Endothelial cell of umbilical vein (primary cell): ENCODE measurements at regions not wholly inside any gene's neighbourhood (a gene's known extent, or its start where the extent isn't known, plus 50 kb on each side); places are given as distances from the start of the nearest gene placed in this dataset.

Source experiments
- BruUV-seq: library from RNA; stranded (reverse); fragments of 400-500 nt; replicated peaks from 2 replicates; lab custom pipeline; 2021; lab: Mats Ljungman, UMichigan
- CTCF ChIA-PET: fragments of 300-600, 350-600 bp; sonication (Branson Sonifier 250); formaldehyde crosslinking; loops from one replicate; lab custom pipeline; 2021; ENCODE audit warnings: antibody characterized with exemption, inconsistent platforms; lab: Charles Lee
- POLR2A ChIA-PET: fragments of 300-600, 350-600 bp; sonication (Branson Sonifier 250); formaldehyde crosslinking; loops from one replicate; lab custom pipeline; 2021; ENCODE audit warnings: antibody characterized with exemption, inconsistent platforms; lab: Charles Lee
- DNase-seq: peaks from one replicate; pipeline ENCODE4 v3.0.0-alpha.2; 2011; ENCODE audit warnings: low read depth, low spot score
- FAIRE-seq: peaks from 2 replicates; lab custom pipeline; 2011; peaks lifted over from hg19 to GRCh38; lab: Jason Lieb, UNC
- H2AFZ ChIP-seq: 2 replicates; pipeline ENCODE4 v1.6.0; 2012; ENCODE audit warnings: low read depth, low read length, control low read depth, inconsistent platforms
- H3K27ac ChIP-seq: 2 replicates; pipeline ENCODE4 v1.5.1; 2011; ENCODE audit warnings: low read depth, mild to moderate bottlenecking, control low read depth, low read length, moderate library complexity; ENCODE audit not compliant: insufficient read depth
- H3K27me3 ChIP-seq, 2 experiments: 2 replicates each; pipeline versions ENCODE4 v1.6.0 to v1.6.1; 2011; ENCODE audit warnings: low read length in 2 of 2, mixed read lengths in 1 of 2; ENCODE audit not compliant: control insufficient read depth in 2 of 2, insufficient read depth in 2 of 2
- H3K36me3 ChIP-seq, 2 experiments: 2 replicates in 1 of 2; 3 replicates in 1 of 2; pipeline ENCODE4 v1.5.1; 2011; ENCODE audit warnings: low read length in 2 of 2, mild to moderate bottlenecking in 1 of 2, moderate library complexity in 1 of 2; ENCODE audit not compliant: control insufficient read depth in 2 of 2, insufficient read depth in 2 of 2; ENCODE audit errors: extremely low read depth in 1 of 2
- H3K4me1 ChIP-seq: 3 replicates; pipeline ENCODE4 v1.5.1; 2011; ENCODE audit warnings: mild to moderate bottlenecking, low read length; ENCODE audit not compliant: control insufficient read depth, insufficient read depth; ENCODE audit errors: extremely low read depth
- H3K4me2 ChIP-seq: 2 replicates; pipeline ENCODE4 v1.6.1; 2011; ENCODE audit warnings: low read length, control low read depth, mixed read lengths; ENCODE audit not compliant: insufficient read depth
- H3K4me3 ChIP-seq, 3 experiments: fragments of 200-600 bp in 1 of 3; sonication (generic), shearing (Covaris generic) in 1 of 3; replicated peaks in 1 of 3; 2 replicates each; pipeline ENCODE4 v1.5.1; 2011 to 2016; ENCODE audit warnings: control low read depth in 3 of 3, low read length in 3 of 3, mild to moderate bottlenecking in 2 of 3, inconsistent platforms in 1 of 3, low read depth in 1 of 3, moderate library complexity in 1 of 3; ENCODE audit not compliant: insufficient read depth in 1 of 3
- H3K79me2 ChIP-seq: 2 replicates; pipeline ENCODE4 v1.6.0; 2012; ENCODE audit warnings: low read length, inconsistent platforms; ENCODE audit not compliant: control insufficient read depth, insufficient read depth
- H3K9ac ChIP-seq: replicated peaks from 2 replicates; pipeline ENCODE3; 2011; ENCODE audit warnings: low read length, control low read depth; ENCODE audit not compliant: insufficient read depth; ENCODE audit errors: extremely low read depth
- H3K9me1 ChIP-seq: replicated peaks from 3 replicates; pipeline ENCODE4 v1.6.0; 2011; ENCODE audit warnings: mild to moderate bottlenecking, low read length; ENCODE audit not compliant: control insufficient read depth, insufficient read depth; ENCODE audit errors: extremely low read depth
- H3K9me3 ChIP-seq: replicated peaks from 2 replicates; pipeline ENCODE4 v1.5.1; 2012; ENCODE audit warnings: low read length, inconsistent platforms; ENCODE audit not compliant: control insufficient read depth, insufficient read depth
- H4K20me1 ChIP-seq: replicated peaks from 2 replicates; pipeline ENCODE3; 2011; ENCODE audit warnings: mild to moderate bottlenecking, low read length; ENCODE audit not compliant: control insufficient read depth, insufficient read depth; ENCODE audit errors: extremely low read depth
- EZH2 ChIP-seq: IDR thresholded peaks from 2 replicates; pipeline ENCODE4 v1.6.1; 2012; ENCODE audit warnings: borderline replicate concordance, low read depth, mild to moderate bottlenecking, moderate library complexity, low read length, inconsistent platforms; ENCODE audit not compliant: severe bottlenecking
- FOS ChIP-seq: IDR thresholded peaks from 2 replicates; pipeline ENCODE4 v1.6.1; 2011; ENCODE audit warnings: mild to moderate bottlenecking, low read length, moderate library complexity, borderline replicate concordance; ENCODE audit not compliant: insufficient read depth
- GATA2 ChIP-seq: IDR thresholded peaks from 2 replicates; pipeline ENCODE4 v1.7.0; 2011; ENCODE audit warnings: low read depth, mild to moderate bottlenecking, moderate library complexity, mixed read lengths, low read length; ENCODE audit not compliant: insufficient read length, insufficient read depth
- JUN ChIP-seq: IDR thresholded peaks from 2 replicates; pipeline ENCODE4 v1.6.1; 2011; ENCODE audit warnings: borderline replicate concordance, low read depth; ENCODE audit not compliant: insufficient read length, insufficient read depth
- MYC ChIP-seq: IDR thresholded peaks from one replicate; pipeline ENCODE4 v1.6.1; 2011; ENCODE audit warnings: mild to moderate bottlenecking, low read depth, low read length
- POLR2A ChIP-seq: IDR thresholded peaks from 2 replicates; pipeline ENCODE4 v1.6.1; 2012; ENCODE audit warnings: low read depth, mild to moderate bottlenecking, control low read depth, low read length
- POLR2AphosphoS5 ChIP-seq: IDR thresholded peaks from 2 replicates; pipeline ENCODE4 v1.6.1; 2012; ENCODE audit warnings: low read depth, mild to moderate bottlenecking, control low read depth, low read length, moderate library complexity; ENCODE audit not compliant: insufficient read depth
- dilution Hi-C: fragments of 300-500 bp; cut with MboI; formaldehyde crosslinking; loops from one replicate; pipeline ENCODE4 v1.15.0; 2019; ENCODE audit warnings: low sequenced_read_pairs; ENCODE audit not compliant: extremely low pct_ligation_motif_present
- intact Hi-C: fragments of 100-400 bp; cut with micrococcal nuclease; formaldehyde crosslinking; loops from one replicate; pipeline ENCODE4 v1.10.0; 2022
- TF ChIP-seq, protein P1 (sequence below): IDR thresholded peaks from 2 replicates; pipeline ENCODE4 v1.6.1; 2011; ENCODE audit not compliant: insufficient read depth, insufficient read length
- TF ChIP-seq, protein P2 (sequence below), 2 donors: IDR thresholded peaks; 1 replicate in 1 of 2; 2 replicates in 1 of 2; pipeline ENCODE4 v1.5.1; 2011; ENCODE audit warnings: low read length in 2 of 2, mild to moderate bottlenecking in 2 of 2, moderate library complexity in 2 of 2, control low read depth in 1 of 2, inconsistent platforms in 1 of 2, low read depth in 1 of 2; ENCODE audit not compliant: insufficient read depth in 1 of 2; ENCODE audit errors: extremely low read depth in 1 of 2

DNA sequence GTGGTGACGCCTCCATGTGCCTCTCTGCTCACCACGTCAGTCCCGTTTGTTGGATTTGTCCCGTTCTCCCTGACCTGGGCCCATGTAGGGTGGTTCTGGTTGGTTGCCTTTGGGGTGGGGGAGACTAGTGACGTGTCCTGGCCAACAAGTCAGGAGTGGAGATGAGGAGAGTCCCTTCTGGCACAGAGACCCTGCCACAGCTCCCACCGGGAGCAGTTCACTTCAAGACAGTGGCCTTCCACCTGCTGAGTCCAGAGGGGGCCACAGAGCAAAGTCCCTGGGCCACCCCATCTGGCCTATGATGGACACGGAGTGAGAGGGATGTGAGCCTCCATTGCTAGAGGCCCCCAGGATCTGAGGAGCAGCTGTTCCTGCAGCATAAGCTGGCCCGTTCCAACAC is 405.6 kb downstream of the TCERG1L start:
- Histone ChIP-seq H3K27me3 (no peaks in the 10 kb centered on the region), H3K9me1 (no peaks in the 10 kb centered on the region), H3K79me2 (no peaks in the 10 kb centered on the region), H3K27ac (no peak overlapping the region), H3K4me3 (no peak overlapping the region), H3K36me3 (no peaks in the 10 kb centered on the region), H2AFZ (no peak overlapping the region), H4K20me1 (no peaks in the 10 kb centered on the region), H3K4me2 (no peak overlapping the region), H3K9ac (no peak overlapping the region), H3K9me3 (peaks cover 3% of the 10 kb centered on the region), H3K4me1 (no peaks in the 10 kb centered on the region)
- dilution Hi-C loops (no loop called here), intact Hi-C loops (no loop called here)
- FAIRE-seq (no peak), DNase-seq (no peak)
- ChIA-PET CTCF (no interaction called here), POLR2A (no interaction called here)
- TF ChIP-seq MYC (no peak), GATA2 (no peak), POLR2AphosphoS5 (no peak), JUN (no peak), POLR2A (no peak), EZH2 (no peak), FOS (no peak)
- TF ChIP-seq, protein P1, sequence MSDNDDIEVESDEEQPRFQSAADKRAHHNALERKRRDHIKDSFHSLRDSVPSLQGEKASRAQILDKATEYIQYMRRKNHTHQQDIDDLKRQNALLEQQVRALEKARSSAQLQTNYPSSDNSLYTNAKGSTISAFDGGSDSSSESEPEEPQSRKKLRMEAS, result no peak
- TF ChIP-seq, protein P2, sequence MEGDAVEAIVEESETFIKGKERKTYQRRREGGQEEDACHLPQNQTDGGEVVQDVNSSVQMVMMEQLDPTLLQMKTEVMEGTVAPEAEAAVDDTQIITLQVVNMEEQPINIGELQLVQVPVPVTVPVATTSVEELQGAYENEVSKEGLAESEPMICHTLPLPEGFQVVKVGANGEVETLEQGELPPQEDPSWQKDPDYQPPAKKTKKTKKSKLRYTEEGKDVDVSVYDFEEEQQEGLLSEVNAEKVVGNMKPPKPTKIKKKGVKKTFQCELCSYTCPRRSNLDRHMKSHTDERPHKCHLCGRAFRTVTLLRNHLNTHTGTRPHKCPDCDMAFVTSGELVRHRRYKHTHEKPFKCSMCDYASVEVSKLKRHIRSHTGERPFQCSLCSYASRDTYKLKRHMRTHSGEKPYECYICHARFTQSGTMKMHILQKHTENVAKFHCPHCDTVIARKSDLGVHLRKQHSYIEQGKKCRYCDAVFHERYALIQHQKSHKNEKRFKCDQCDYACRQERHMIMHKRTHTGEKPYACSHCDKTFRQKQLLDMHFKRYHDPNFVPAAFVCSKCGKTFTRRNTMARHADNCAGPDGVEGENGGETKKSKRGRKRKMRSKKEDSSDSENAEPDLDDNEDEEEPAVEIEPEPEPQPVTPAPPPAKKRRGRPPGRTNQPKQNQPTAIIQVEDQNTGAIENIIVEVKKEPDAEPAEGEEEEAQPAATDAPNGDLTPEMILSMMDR (IDR thresholded peaks at IDR 0.05; ENCODE audit: extremely low read depth in 1 of 2, insufficient read depth in 1 of 2, low read depth in 1 of 2, low read length in 2 of 2), result no peak
- BruUV-seq, result no TSS peak
